Lung (tissue), 11 donors: ENCODE measurements at regions not wholly inside any gene's neighbourhood (a gene's known extent, or its start where the extent isn't known, plus 50 kb on each side); places are given as distances from the start of the nearest gene placed in this dataset.

Experiments
- ATAC-seq: fragments of 200-7000 bp; cut with Tn5 transposase; one replicate; pipeline ENCODE4 v1.9.1; 2020; ENCODE audit warnings: moderate number of reproducible peaks; ENCODE audit not compliant: insufficient read depth, low FRiP score
- DNase-seq, 3 donors: peaks; one replicate each; pipeline ENCODE4 v3.0.0-alpha.2; 2013 to 2017
- H3K27ac ChIP-seq, 2 donors: one replicate each; pipeline ENCODE4 v1.5.1; 2013; ENCODE audit warnings: mild to moderate bottlenecking in 2 of 2, moderate library complexity in 2 of 2, control low read depth in 1 of 2, inconsistent platforms in 1 of 2, low read depth in 1 of 2, low read length in 1 of 2
- H3K27me3 ChIP-seq, 3 donors: one replicate each; pipeline ENCODE4 v1.5.1; 2013; ENCODE audit warnings: low read length in 2 of 3; ENCODE audit not compliant: control insufficient read depth in 3 of 3, insufficient read depth in 3 of 3
- H3K36me3 ChIP-seq, 4 donors: one replicate each; pipeline ENCODE4 v1.5.1; 2013; ENCODE audit warnings: low read length in 4 of 4, mild to moderate bottlenecking in 1 of 4, moderate library complexity in 1 of 4; ENCODE audit not compliant: control insufficient read depth in 4 of 4, insufficient read depth in 4 of 4
- H3K4me1 ChIP-seq, 5 donors: one replicate each; pipeline ENCODE4 v1.5.1; 2013; ENCODE audit warnings: low read length in 5 of 5, mild to moderate bottlenecking in 2 of 5, moderate library complexity in 1 of 5; ENCODE audit not compliant: control insufficient read depth in 5 of 5, insufficient read depth in 5 of 5
- H3K4me3 ChIP-seq: one replicate; pipeline ENCODE4 v1.5.1; 2013; ENCODE audit warnings: mild to moderate bottlenecking, control low read depth, moderate library complexity
- H3K9ac ChIP-seq, 2 donors: one replicate each; pipeline ENCODE4 v1.5.1; 2013; ENCODE audit warnings: low read length in 2 of 2, control low read depth in 1 of 2; ENCODE audit not compliant: insufficient read depth in 1 of 2
- H3K9me3 ChIP-seq, 4 donors: one replicate each; pipeline ENCODE4 v1.5.1; 2013; ENCODE audit warnings: low read length in 3 of 4, mild to moderate bottlenecking in 1 of 4, moderate library complexity in 1 of 4; ENCODE audit not compliant: control insufficient read depth in 4 of 4, insufficient read depth in 3 of 4
- WGBS, 2 donors: extraction: QIAGEN DNeasy Blood & Tissue Kit; methylation state at CpG; one replicate each; pipeline ENCODE4 v1.1.7; 2013; 5-methylcytosine and 5-hydroxymethylcytosine counted together
- TF ChIP-seq, protein P1 (sequence below): IDR thresholded peaks from 2 replicates; pipeline ENCODE4 v1.5.1; 2012; ENCODE audit warnings: mild to moderate bottlenecking; ENCODE audit errors: control extremely low read depth, extremely low read depth
- donor health status: control.
- donor health status: control.
- donor health status: Bipolar disorder and iron deficiency.
- donor health status: healthy.
- donor health status: DM: yes; HTN: yes; CAD: no.

- Histone ChIP-seq H3K36me3 (no peaks in the 10 kb centered on the region), H3K9me3 (peaks cover 0 to 9% (median 4%) of the 10 kb centered on the region in 4 donors), H3K27ac (no peak overlapping the region), H3K4me3 (no peak overlapping the region), H3K4me1 (no peaks in the 10 kb centered on the region), H3K27me3 (no peaks in the 10 kb centered on the region), H3K9ac (no peak overlapping the region)
- DNase-seq (no peak), ATAC-seq (no peak)
- WGBS, 2 donors: 90 to 93% methylated on average over 2 of the region's 2 CpGs
- TF ChIP-seq, protein P1, sequence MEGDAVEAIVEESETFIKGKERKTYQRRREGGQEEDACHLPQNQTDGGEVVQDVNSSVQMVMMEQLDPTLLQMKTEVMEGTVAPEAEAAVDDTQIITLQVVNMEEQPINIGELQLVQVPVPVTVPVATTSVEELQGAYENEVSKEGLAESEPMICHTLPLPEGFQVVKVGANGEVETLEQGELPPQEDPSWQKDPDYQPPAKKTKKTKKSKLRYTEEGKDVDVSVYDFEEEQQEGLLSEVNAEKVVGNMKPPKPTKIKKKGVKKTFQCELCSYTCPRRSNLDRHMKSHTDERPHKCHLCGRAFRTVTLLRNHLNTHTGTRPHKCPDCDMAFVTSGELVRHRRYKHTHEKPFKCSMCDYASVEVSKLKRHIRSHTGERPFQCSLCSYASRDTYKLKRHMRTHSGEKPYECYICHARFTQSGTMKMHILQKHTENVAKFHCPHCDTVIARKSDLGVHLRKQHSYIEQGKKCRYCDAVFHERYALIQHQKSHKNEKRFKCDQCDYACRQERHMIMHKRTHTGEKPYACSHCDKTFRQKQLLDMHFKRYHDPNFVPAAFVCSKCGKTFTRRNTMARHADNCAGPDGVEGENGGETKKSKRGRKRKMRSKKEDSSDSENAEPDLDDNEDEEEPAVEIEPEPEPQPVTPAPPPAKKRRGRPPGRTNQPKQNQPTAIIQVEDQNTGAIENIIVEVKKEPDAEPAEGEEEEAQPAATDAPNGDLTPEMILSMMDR: no peak
Measured at GRCh38 chr10:109114579-109114978, 808.7 kb downstream of the XPNPEP1 start.

DNA sequence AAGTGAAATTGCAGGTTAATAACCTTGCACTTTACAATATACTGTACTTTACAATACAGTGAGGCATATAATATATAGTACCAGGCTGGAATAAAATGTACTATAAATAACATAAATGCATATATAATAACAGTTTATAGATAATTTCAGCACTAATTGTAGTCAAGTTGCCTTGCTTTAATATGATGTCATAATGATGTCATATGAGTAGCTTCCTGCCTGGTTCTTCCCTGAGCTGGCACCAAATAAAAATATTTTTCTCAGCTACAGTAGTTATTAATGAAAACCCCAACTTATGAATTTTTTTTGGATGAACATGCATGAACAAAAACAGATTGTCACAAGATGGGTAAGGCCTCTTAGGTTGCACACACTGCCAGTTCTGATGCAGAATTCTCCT lies 816.7 kb downstream of the XPNPEP1 start:
- no peak overlapping the region for H3K9ac ChIP-seq
- no peaks in the 10 kb centered on the region for H3K9me3 ChIP-seq
- no peaks in the 10 kb centered on the region for H3K4me1 ChIP-seq
- H3K27me3 ChIP-seq: no peaks in the 10 kb centered on the region
- no peak overlapping the region for H3K27ac ChIP-seq
- H3K36me3 ChIP-seq: no peaks in the 10 kb centered on the region
- TF ChIP-seq, protein P1: no peak
- H3K4me3 ChIP-seq: no peak overlapping the region
- ATAC-seq (no peak), DNase-seq (no peak)

DNA sequence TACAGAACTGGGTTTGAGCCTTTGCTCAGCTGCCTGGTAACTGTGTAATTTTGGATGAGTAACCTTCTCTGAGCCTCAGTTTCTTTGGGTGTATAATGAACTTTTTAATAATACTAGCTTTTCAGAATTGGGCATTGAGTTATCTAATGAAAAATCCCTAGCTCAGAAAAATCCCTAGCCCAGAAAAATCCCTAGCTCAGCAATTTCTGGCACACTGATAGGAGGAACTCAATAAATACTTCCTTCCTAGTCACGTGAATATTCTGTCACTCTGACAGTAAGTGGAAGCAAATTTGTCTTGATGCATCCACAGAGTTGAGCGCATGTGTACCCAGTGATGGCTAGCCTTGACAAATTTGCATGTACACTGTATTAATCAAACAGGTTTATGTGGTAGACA lies 817.6 kb downstream of the XPNPEP1 start:
- H3K4me1 ChIP-seq: no peaks in the 10 kb centered on the region
- H3K4me3 ChIP-seq: no peak overlapping the region
- TF ChIP-seq, protein P1: no peak
- DNase-seq: no peak
- ATAC-seq: no peak
- H3K36me3 ChIP-seq: no peaks in the 10 kb centered on the region
- H3K9ac ChIP-seq: no peak overlapping the region
- no peaks in the 10 kb centered on the region for H3K9me3 ChIP-seq
- 67 to 70% methylated on average over 2 of the region's 2 CpGs for WGBS, 2 donors
- no peaks in the 10 kb centered on the region for H3K27me3 ChIP-seq
- no peak overlapping the region for H3K27ac ChIP-seq

DNA sequence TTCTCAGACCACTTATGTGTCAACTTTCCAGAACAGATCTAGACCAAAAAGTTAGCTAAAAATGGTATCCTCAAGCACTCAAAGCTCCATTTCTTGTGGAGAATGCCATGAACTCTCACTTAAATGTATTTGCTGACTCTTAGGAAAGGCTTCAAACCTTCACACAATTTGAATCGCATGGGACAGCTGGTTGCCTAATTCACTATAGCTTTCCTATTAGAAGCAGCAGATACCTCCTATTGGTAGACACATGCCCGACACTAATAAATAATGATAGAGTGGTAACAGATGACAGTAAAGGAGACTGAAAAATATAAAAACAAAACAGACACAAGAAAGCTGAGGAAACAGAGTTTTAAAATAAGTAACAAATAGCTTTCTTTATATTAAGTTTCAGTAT lies 818.5 kb downstream of the XPNPEP1 start:
- DNase-seq: no peak
- no peaks in the 10 kb centered on the region for H3K36me3 ChIP-seq
- TF ChIP-seq, protein P1: no peak
- no peak overlapping the region for H3K4me3 ChIP-seq
- no peak for ATAC-seq
- 90 to 95% methylated on average over 2 of the region's 2 CpGs for WGBS, 2 donors
- H3K27me3 ChIP-seq: no peaks in the 10 kb centered on the region
- no peak overlapping the region for H3K27ac ChIP-seq
- H3K9me3 ChIP-seq: no peaks in the 10 kb centered on the region
- no peak overlapping the region for H3K9ac ChIP-seq
- H3K4me1 ChIP-seq: no peaks in the 10 kb centered on the region
